ENCODE measurements at regions not wholly inside any gene's neighbourhood (a gene's known extent, or its start where the extent isn't known, plus 50 kb on each side); places are given as distances from the start of the nearest gene placed in this dataset.

- no peak for TF ChIP-seq CTCF (IDR thresholded peaks at IDR 0.05)
- no peak for TF ChIP-seq POLR2A (IDR thresholded peaks at IDR 0.05)
These were observed 324.8 kb upstream of the NWD2 start for GRCh38 chr4:36919721-36920120.
